GM23338 (cell line): ENCODE measurements at regions not wholly inside any gene's neighbourhood (a gene's known extent, or its start where the extent isn't known, plus 50 kb on each side); places are given as distances from the start of the nearest gene placed in this dataset.
A peak's percentile ranks its signal among the peaks of the same experiment; 100 is the strongest.

Experiments
- ATAC-seq: fragments of 200-7000 bp; cut with Tn5 transposase; 3 replicates; pipeline ENCODE4 v1.9.1; 2020
- DNase-seq: peaks from one replicate; pipeline ENCODE4 v3.0.0-alpha.2; 2015; ENCODE audit warnings: low spot score
- H2AFZ ChIP-seq: fragments of 200-600 bp; sonication (generic); 2 replicates; pipeline ENCODE4 v1.8.0; 2016; ENCODE audit warnings: antibody characterized with exemption, mild to moderate bottlenecking, moderate library complexity
- H3F3A ChIP-seq: fragments of 200-600 bp; sonication (generic); replicated peaks from 2 replicates; pipeline ENCODE4 v1.8.0; 2017; ENCODE audit warnings: antibody characterized with exemption, mixed run types, low read depth
- H3K27ac ChIP-seq: fragments of 200-600 bp; sonication (generic); 2 replicates; pipeline ENCODE4 v1.6.1; 2016; ENCODE audit warnings: low read depth
- H3K27me3 ChIP-seq: fragments of 200-600 bp; sonication (generic); 2 replicates; pipeline ENCODE4 v1.8.0; 2016; ENCODE audit warnings: mild to moderate bottlenecking, mixed run types, moderate library complexity; ENCODE audit not compliant: insufficient read depth
- H3K36me3 ChIP-seq: fragments of 200-600 bp; sonication (generic); 2 replicates; pipeline ENCODE4 v1.8.0; 2016; ENCODE audit warnings: mild to moderate bottlenecking; ENCODE audit not compliant: insufficient read depth
- H3K4me1 ChIP-seq: fragments of 200-600 bp; sonication (generic); 2 replicates; pipeline ENCODE4 v1.8.0; 2016; ENCODE audit warnings: mild to moderate bottlenecking, moderate library complexity; ENCODE audit not compliant: insufficient read depth
- H3K4me2 ChIP-seq: fragments of 200-600 bp; sonication (generic); 2 replicates; pipeline ENCODE4 v1.7.1; 2017; ENCODE audit warnings: mixed run types
- H3K4me3 ChIP-seq: fragments of 200-600 bp; sonication (generic); 2 replicates; pipeline ENCODE4 v1.6.1; 2016; ENCODE audit warnings: mixed run types
- H3K79me2 ChIP-seq: fragments of 200-600 bp; sonication (generic); replicated peaks from 2 replicates; pipeline ENCODE4 v1.8.0; 2017; ENCODE audit warnings: mild to moderate bottlenecking; ENCODE audit not compliant: insufficient read depth
- H3K9me2 ChIP-seq: fragments of 200-600 bp; sonication (generic); 2 replicates; pipeline ENCODE4 v1.8.0; 2017; ENCODE audit not compliant: insufficient read depth
- H4K20me1 ChIP-seq: fragments of 200-600 bp; sonication (generic); replicated peaks from 2 replicates; pipeline ENCODE4 v1.8.0; 2017; ENCODE audit warnings: mild to moderate bottlenecking; ENCODE audit not compliant: insufficient read depth
- H3K27ac Mint-ChIP-seq: 2 replicates; pipeline ENCODE4 v1.8.0; 2020; ENCODE audit warnings: inconsistent platforms, mild to moderate bottlenecking, moderate library complexity, mixed read lengths
- H3K27me3 Mint-ChIP-seq: 3 replicates; pipeline ENCODE4 v1.8.0; 2022; ENCODE audit warnings: low read depth, mild to moderate bottlenecking, moderate library complexity, mixed read lengths, inconsistent platforms; ENCODE audit not compliant: insufficient read depth, poor library complexity
- H3K36me3 Mint-ChIP-seq: 3 replicates; pipeline ENCODE4 v1.8.0; 2021; ENCODE audit warnings: low read depth, mild to moderate bottlenecking, inconsistent platforms, moderate library complexity, mixed read lengths
- H3K4me1 Mint-ChIP-seq: 3 replicates; pipeline ENCODE4 v1.8.0; 2020; ENCODE audit warnings: mild to moderate bottlenecking, inconsistent platforms, mixed read lengths
- H3K4me3 Mint-ChIP-seq: 3 replicates; pipeline ENCODE4 v1.8.0; 2021; ENCODE audit warnings: moderate library complexity, mild to moderate bottlenecking, inconsistent platforms, mixed read lengths
- H3K9me3 Mint-ChIP-seq: 3 replicates; pipeline ENCODE4 v1.8.0; 2020; ENCODE audit warnings: moderate library complexity, mild to moderate bottlenecking, inconsistent platforms, mixed read lengths
- CREB1 ChIP-seq: fragments of 250-450 bp; sonication (Bioruptor Pico); IDR thresholded peaks from 2 replicates; pipeline ENCODE4 v1.5.0; 2020; ENCODE audit warnings: low read depth, mild to moderate bottlenecking, moderate library complexity
- EZH2phosphoT487 ChIP-seq: fragments of 200-600 bp; sonication (generic); IDR thresholded peaks from one replicate; pipeline ENCODE4 v1.8.1; 2018; ENCODE audit warnings: antibody characterized with exemption; ENCODE audit not compliant: unreplicated experiment
- JUNB ChIP-seq: IDR thresholded peaks from one replicate; pipeline ENCODE4 v1.6.1; 2016; ENCODE audit warnings: antibody characterized with exemption; ENCODE audit not compliant: unreplicated experiment
- POLR2AphosphoS5 ChIP-seq: IDR thresholded peaks from 2 replicates; pipeline ENCODE4 v1.6.1; 2016; ENCODE audit warnings: antibody characterized with exemption, low read depth
- TF ChIP-seq, protein P1 (sequence below): fragments of 250-450 bp; sonication (Bioruptor Pico); IDR thresholded peaks from 2 replicates; pipeline ENCODE4 v1.5.0; 2020; ENCODE audit warnings: mild to moderate bottlenecking, moderate library complexity
- TF ChIP-seq, protein P2 (sequence below): IDR thresholded peaks from one replicate; pipeline ENCODE4 v1.6.1; 2018; ENCODE audit warnings: antibody characterized with exemption; ENCODE audit not compliant: unreplicated experiment
- TF ChIP-seq, protein P3 (sequence below), 2 experiments: fragments of 200-600 bp in 1 of 2; sonication (generic) in 1 of 2; conservative IDR thresholded peaks; 2 replicates each; pipeline versions ENCODE4 v1.5.1 to v1.6.1; 2016 to 2017; ENCODE audit warnings: antibody characterized with exemption in 2 of 2, low read depth in 2 of 2, mild to moderate bottlenecking in 2 of 2, moderate library complexity in 1 of 2

DNA sequence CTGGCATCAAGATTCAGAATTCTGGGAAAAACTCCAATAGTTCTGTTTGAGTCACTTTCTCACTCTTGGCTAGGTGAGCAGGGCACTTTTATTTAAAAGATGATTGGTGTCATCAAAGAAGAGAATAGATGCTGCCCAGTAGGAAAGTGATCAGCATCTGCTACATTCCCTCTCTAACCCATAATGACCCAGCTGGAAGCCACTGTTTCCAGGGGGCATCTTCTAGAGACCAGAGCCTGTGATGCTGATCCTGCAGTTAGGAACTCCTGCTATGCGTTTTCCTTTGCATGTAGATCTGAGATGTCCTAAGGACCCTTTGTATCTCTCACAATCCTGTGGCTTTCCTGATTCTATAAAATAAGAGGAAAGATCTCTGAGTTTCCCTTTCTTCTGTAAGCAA is 79.9 kb upstream of the TMTC1 start:
- Histone ChIP-seq H3K36me3 (no peaks in the 10 kb centered on the region), H3F3A (no peaks in the 10 kb centered on the region), H2AFZ (no peak overlapping the region), H3K27ac (no peak overlapping the region), H3K4me1 (peaks cover 8% of the 10 kb centered on the region; the same call in 1 of the 2 replicates), H3K4me2 (no peak overlapping the region), H3K79me2 (no peaks in the 10 kb centered on the region), H3K9me2 (peaks cover 11% of the 10 kb centered on the region; the same call in 1 of the 2 replicates), H3K4me3 (no peak overlapping the region), H4K20me1 (no peaks in the 10 kb centered on the region), H3K27me3 (peaks cover 38% of the 10 kb centered on the region)
- DNase-seq (peak; percentile 23), ATAC-seq (peak; percentile 92)
- peaks cover 12% of the 10 kb centered on the region for H3K4me1 Mint-ChIP-seq
- no peaks in the 10 kb centered on the region for H3K9me3 Mint-ChIP-seq
- H3K27ac Mint-ChIP-seq, result no peak overlapping the region
- no peak for TF ChIP-seq EZH2phosphoT487
- no peak for TF ChIP-seq JUNB
- TF ChIP-seq, protein P1, sequence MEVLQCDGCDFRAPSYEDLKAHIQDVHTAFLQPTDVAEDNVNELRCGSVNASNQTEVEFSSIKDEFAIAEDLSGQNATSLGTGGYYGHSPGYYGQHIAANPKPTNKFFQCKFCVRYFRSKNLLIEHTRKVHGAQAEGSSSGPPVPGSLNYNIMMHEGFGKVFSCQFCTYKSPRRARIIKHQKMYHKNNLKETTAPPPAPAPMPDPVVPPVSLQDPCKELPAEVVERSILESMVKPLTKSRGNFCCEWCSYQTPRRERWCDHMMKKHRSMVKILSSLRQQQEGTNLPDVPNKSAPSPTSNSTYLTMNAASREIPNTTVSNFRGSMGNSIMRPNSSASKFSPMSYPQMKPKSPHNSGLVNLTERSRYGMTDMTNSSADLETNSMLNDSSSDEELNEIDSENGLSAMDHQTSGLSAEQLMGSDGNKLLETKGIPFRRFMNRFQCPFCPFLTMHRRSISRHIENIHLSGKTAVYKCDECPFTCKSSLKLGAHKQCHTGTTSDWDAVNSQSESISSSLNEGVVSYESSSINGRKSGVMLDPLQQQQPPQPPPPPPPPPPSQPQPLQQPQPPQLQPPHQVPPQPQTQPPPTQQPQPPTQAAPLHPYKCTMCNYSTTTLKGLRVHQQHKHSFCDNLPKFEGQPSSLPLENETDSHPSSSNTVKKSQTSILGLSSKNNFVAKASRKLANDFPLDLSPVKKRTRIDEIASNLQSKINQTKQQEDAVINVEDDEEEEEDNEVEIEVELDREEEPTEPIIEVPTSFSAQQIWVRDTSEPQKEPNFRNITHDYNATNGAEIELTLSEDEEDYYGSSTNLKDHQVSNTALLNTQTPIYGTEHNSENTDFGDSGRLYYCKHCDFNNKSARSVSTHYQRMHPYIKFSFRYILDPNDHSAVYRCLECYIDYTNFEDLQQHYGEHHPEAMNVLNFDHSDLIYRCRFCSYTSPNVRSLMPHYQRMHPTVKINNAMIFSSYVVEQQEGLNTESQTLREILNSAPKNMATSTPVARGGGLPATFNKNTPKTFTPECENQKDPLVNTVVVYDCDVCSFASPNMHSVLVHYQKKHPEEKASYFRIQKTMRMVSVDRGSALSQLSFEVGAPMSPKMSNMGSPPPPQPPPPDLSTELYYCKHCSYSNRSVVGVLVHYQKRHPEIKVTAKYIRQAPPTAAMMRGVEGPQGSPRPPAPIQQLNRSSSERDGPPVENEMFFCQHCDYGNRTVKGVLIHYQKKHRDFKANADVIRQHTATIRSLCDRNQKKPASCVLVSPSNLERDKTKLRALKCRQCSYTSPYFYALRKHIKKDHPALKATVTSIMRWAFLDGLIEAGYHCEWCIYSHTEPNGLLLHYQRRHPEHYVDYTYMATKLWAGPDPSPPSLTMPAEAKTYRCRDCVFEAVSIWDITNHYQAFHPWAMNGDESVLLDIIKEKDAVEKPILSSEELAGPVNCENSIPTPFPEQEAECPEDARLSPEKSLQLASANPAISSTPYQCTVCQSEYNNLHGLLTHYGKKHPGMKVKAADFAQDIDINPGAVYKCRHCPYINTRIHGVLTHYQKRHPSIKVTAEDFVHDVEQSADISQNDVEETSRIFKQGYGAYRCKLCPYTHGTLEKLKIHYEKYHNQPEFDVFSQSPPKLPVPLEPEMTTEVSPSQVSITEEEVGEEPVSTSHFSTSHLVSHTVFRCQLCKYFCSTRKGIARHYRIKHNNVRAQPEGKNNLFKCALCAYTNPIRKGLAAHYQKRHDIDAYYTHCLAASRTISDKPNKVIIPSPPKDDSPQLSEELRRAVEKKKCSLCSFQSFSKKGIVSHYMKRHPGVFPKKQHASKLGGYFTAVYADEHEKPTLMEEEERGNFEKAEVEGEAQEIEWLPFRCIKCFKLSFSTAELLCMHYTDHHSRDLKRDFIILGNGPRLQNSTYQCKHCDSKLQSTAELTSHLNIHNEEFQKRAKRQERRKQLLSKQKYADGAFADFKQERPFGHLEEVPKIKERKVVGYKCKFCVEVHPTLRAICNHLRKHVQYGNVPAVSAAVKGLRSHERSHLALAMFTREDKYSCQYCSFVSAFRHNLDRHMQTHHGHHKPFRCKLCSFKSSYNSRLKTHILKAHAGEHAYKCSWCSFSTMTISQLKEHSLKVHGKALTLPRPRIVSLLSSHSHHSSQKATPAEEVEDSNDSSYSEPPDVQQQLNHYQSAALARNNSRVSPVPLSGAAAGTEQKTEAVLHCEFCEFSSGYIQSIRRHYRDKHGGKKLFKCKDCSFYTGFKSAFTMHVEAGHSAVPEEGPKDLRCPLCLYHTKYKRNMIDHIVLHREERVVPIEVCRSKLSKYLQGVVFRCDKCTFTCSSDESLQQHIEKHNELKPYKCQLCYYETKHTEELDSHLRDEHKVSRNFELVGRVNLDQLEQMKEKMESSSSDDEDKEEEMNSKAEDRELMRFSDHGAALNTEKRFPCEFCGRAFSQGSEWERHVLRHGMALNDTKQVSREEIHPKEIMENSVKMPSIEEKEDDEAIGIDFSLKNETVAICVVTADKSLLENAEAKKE, result peak; percentile 71; the same call in 1 of the 2 replicates
- TF ChIP-seq POLR2AphosphoS5, result no peak
- TF ChIP-seq CREB1 (CRISPR knock-in tag), result no peak
- peaks cover 33% of the 10 kb centered on the region for H3K27me3 Mint-ChIP-seq
- H3K4me3 Mint-ChIP-seq, result no peak overlapping the region
- H3K36me3 Mint-ChIP-seq, result no peaks in the 10 kb centered on the region

DNA sequence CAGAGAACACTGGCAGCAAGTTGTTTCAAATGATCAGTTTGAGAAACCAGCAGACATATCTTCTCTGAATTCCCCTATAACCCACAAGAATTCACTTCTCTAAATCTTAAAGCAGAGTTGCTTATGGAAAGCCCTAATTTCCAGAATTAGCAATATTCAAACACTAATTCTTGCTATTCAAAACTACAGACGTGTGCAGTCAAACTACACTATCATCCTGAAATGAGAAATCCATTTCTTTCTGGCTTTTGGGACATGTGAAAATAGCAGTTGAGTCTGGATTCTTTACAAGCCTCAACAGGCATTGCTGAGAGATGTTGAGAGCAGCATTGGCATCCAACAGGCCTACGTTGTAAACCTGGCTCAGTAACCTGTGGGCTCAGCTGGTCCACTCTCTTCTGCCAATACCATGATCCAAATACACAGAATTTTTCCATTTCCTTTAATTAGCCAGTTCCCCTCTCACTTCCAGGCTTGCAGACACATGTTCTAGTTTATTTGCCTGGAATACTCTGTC is 74.6 kb upstream of the TMTC1 start:
- no peak for ATAC-seq
- Histone ChIP-seq H4K20me1 (no peaks in the 10 kb centered on the region), H3K9me2 (peaks cover 8% of the 10 kb centered on the region; the same call in 1 of the 2 replicates), H3K79me2 (no peaks in the 10 kb centered on the region), H3K36me3 (no peaks in the 10 kb centered on the region), H3F3A (no peaks in the 10 kb centered on the region), H3K4me3 (no peak overlapping the region), H2AFZ (no peak overlapping the region), H3K4me1 (0 out of 2 replicates have a peak, but pooled peaks cover 1% of the 10 kb centered on the region), H3K27me3 (peaks cover 18% of the 10 kb centered on the region), H3K27ac (no peak overlapping the region), H3K4me2 (no peak overlapping the region)
- Mint-ChIP-seq H3K9me3 (peaks cover 9% of the 10 kb centered on the region; the same call in 2 of the 3 replicates), H3K36me3 (peaks cover 4% of the 10 kb centered on the region; the same call in 2 of the 3 replicates), H3K4me3 (no peak overlapping the region), H3K4me1 (peaks cover 5% of the 10 kb centered on the region), H3K27ac (no peak overlapping the region), H3K27me3 (peaks cover 18% of the 10 kb centered on the region)
- no peak for DNase-seq
- TF ChIP-seq, protein P2, sequence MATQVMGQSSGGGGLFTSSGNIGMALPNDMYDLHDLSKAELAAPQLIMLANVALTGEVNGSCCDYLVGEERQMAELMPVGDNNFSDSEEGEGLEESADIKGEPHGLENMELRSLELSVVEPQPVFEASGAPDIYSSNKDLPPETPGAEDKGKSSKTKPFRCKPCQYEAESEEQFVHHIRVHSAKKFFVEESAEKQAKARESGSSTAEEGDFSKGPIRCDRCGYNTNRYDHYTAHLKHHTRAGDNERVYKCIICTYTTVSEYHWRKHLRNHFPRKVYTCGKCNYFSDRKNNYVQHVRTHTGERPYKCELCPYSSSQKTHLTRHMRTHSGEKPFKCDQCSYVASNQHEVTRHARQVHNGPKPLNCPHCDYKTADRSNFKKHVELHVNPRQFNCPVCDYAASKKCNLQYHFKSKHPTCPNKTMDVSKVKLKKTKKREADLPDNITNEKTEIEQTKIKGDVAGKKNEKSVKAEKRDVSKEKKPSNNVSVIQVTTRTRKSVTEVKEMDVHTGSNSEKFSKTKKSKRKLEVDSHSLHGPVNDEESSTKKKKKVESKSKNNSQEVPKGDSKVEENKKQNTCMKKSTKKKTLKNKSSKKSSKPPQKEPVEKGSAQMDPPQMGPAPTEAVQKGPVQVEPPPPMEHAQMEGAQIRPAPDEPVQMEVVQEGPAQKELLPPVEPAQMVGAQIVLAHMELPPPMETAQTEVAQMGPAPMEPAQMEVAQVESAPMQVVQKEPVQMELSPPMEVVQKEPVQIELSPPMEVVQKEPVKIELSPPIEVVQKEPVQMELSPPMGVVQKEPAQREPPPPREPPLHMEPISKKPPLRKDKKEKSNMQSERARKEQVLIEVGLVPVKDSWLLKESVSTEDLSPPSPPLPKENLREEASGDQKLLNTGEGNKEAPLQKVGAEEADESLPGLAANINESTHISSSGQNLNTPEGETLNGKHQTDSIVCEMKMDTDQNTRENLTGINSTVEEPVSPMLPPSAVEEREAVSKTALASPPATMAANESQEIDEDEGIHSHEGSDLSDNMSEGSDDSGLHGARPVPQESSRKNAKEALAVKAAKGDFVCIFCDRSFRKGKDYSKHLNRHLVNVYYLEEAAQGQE, result no peak
- TF ChIP-seq, protein P3, sequence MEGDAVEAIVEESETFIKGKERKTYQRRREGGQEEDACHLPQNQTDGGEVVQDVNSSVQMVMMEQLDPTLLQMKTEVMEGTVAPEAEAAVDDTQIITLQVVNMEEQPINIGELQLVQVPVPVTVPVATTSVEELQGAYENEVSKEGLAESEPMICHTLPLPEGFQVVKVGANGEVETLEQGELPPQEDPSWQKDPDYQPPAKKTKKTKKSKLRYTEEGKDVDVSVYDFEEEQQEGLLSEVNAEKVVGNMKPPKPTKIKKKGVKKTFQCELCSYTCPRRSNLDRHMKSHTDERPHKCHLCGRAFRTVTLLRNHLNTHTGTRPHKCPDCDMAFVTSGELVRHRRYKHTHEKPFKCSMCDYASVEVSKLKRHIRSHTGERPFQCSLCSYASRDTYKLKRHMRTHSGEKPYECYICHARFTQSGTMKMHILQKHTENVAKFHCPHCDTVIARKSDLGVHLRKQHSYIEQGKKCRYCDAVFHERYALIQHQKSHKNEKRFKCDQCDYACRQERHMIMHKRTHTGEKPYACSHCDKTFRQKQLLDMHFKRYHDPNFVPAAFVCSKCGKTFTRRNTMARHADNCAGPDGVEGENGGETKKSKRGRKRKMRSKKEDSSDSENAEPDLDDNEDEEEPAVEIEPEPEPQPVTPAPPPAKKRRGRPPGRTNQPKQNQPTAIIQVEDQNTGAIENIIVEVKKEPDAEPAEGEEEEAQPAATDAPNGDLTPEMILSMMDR (conservative IDR thresholded peaks at IDR 0.05; ENCODE audit: low read depth in 2 of 2), result no peak
